ENCODE measurements at regions not wholly inside any gene's neighbourhood (a gene's known extent, or its start where the extent isn't known, plus 50 kb on each side); places are given as distances from the start of the nearest gene placed in this dataset.

GRCh38 chr1:74818241-74818640, 85.3 kb downstream of the TYW3 start:
- no peak for TF ChIP-seq GATA3 (IDR thresholded peaks at IDR 0.05; ENCODE audit: low read depth, low read length)
- no peak for TF ChIP-seq GATA2 (IDR thresholded peaks at IDR 0.05; ENCODE audit: low read depth, low read length)

GRCh38 chr1:74818661-74819456, 85.9 kb downstream of the TYW3 start:
- no peak for TF ChIP-seq GATA3 (IDR thresholded peaks at IDR 0.05; ENCODE audit: low read depth, low read length)
- TF ChIP-seq GATA2 (IDR thresholded peaks at IDR 0.05; ENCODE audit: low read depth, low read length), result no peak

GRCh38 chr1:74822851-74823401, 90.0 kb downstream of the TYW3 start:
- TF ChIP-seq GATA2 (IDR thresholded peaks at IDR 0.05; ENCODE audit: low read depth, low read length), result no peak
- no peak for TF ChIP-seq GATA3 (IDR thresholded peaks at IDR 0.05; ENCODE audit: low read depth, low read length)

GRCh38 chr1:74824497-74825107, 91.7 kb downstream of the TYW3 start:
- TF ChIP-seq GATA2 (IDR thresholded peaks at IDR 0.05; ENCODE audit: low read depth, low read length) (no peak), GATA3 (IDR thresholded peaks at IDR 0.05; ENCODE audit: low read depth, low read length) (no peak)

GRCh38 chr1:74830766-74831165, 97.8 kb downstream of the TYW3 start:
- TF ChIP-seq GATA3 (IDR thresholded peaks at IDR 0.05; ENCODE audit: low read depth, low read length) (no peak), GATA2 (IDR thresholded peaks at IDR 0.05; ENCODE audit: low read depth, low read length) (no peak)

GRCh38 chr1:74834261-74834660, 101.3 kb downstream of the TYW3 start:
- TF ChIP-seq GATA3 (IDR thresholded peaks at IDR 0.05; ENCODE audit: low read depth, low read length), result no peak

GRCh38 chr1:74835051-74835450, 102.1 kb downstream of the TYW3 start:
- TF ChIP-seq GATA3 (IDR thresholded peaks at IDR 0.05; ENCODE audit: low read depth, low read length) (no peak), GATA2 (IDR thresholded peaks at IDR 0.05; ENCODE audit: low read depth, low read length) (no peak)

- TF ChIP-seq GATA3 (IDR thresholded peaks at IDR 0.05; ENCODE audit: low read depth, low read length) (no peak), GATA2 (IDR thresholded peaks at IDR 0.05; ENCODE audit: low read depth, low read length) (no peak)
These were observed 109.8 kb downstream of the TYW3 start for GRCh38 chr1:74842726-74843125.

- TF ChIP-seq GATA3 (IDR thresholded peaks at IDR 0.05; ENCODE audit: low read depth, low read length) (no peak), GATA2 (IDR thresholded peaks at IDR 0.05; ENCODE audit: low read depth, low read length) (no peak)
These were observed 114.8 kb downstream of the TYW3 start for GRCh38 chr1:74847715-74848114.

GRCh38 chr1:74853756-74854155, 120.8 kb downstream of the TYW3 start:
- TF ChIP-seq GATA2 (IDR thresholded peaks at IDR 0.05; ENCODE audit: low read depth, low read length) (no peak), GATA3 (IDR thresholded peaks at IDR 0.05; ENCODE audit: low read depth, low read length) (no peak)

GRCh38 chr1:74856174-74856573, 123.2 kb downstream of the TYW3 start:
- TF ChIP-seq GATA3 (IDR thresholded peaks at IDR 0.05; ENCODE audit: low read depth, low read length) (no peak), GATA2 (IDR thresholded peaks at IDR 0.05; ENCODE audit: low read depth, low read length) (no peak)

GRCh38 chr1:74857676-74858075, 124.7 kb downstream of the TYW3 start:
- TF ChIP-seq GATA2 (IDR thresholded peaks at IDR 0.05; ENCODE audit: low read depth, low read length), result no peak
- TF ChIP-seq GATA3 (IDR thresholded peaks at IDR 0.05; ENCODE audit: low read depth, low read length), result no peak

GRCh38 chr1:74858136-74858535, 125.2 kb downstream of the TYW3 start:
- TF ChIP-seq GATA2 (IDR thresholded peaks at IDR 0.05; ENCODE audit: low read depth, low read length), result no peak
- no peak for TF ChIP-seq GATA3 (IDR thresholded peaks at IDR 0.05; ENCODE audit: low read depth, low read length)

- TF ChIP-seq GATA2 (IDR thresholded peaks at IDR 0.05; ENCODE audit: low read depth, low read length) (no peak), GATA3 (IDR thresholded peaks at IDR 0.05; ENCODE audit: low read depth, low read length) (no peak)
These were observed 128.9 kb downstream of the TYW3 start for GRCh38 chr1:74861867-74862266.

- no peak for TF ChIP-seq GATA2 (IDR thresholded peaks at IDR 0.05; ENCODE audit: low read depth, low read length)
- no peak for TF ChIP-seq GATA3 (IDR thresholded peaks at IDR 0.05; ENCODE audit: low read depth, low read length)
These were observed 136.8 kb downstream of the TYW3 start for GRCh38 chr1:74869702-74870101.

All from SH-SY5Y (cell line).